ENCODE measurements at regions not wholly inside any gene's neighbourhood (a gene's known extent, or its start where the extent isn't known, plus 50 kb on each side); places are given as distances from the start of the nearest gene placed in this dataset.

GRCh38 chr19:46952874-46953273 is 66.8 kb upstream of the NPAS1 start:
- no peak overlapping the region for H3K4me3 Mint-ChIP-seq
- no peaks in the 10 kb centered on the region for H3K27me3 Mint-ChIP-seq
- peaks cover 0 to 1% of the 10 kb centered on the region in 2 donors for H3K9me3 Mint-ChIP-seq
- no peak for ATAC-seq (replicated peaks)
- H3K27ac Mint-ChIP-seq, result no peak overlapping the region
- H3K4me1 Mint-ChIP-seq, result peaks cover 30 to 45% of the 10 kb centered on the region in 2 donors
- DNase-seq, result no peak
- peaks cover 16 to 30% of the 10 kb centered on the region in 2 donors for H3K36me3 Mint-ChIP-seq

- H3K27me3 Mint-ChIP-seq, result no peaks in the 10 kb centered on the region
- no peak for ATAC-seq (replicated peaks)
- no peak for DNase-seq
- H3K36me3 Mint-ChIP-seq, result peaks cover 14 to 28% of the 10 kb centered on the region in 2 donors
- H3K9me3 Mint-ChIP-seq, result peaks cover 0 to 1% of the 10 kb centered on the region in 2 donors
- peaks cover 34 to 51% of the 10 kb centered on the region in 2 donors for H3K4me1 Mint-ChIP-seq
- no peak overlapping the region for H3K4me3 Mint-ChIP-seq
- no peak overlapping the region for H3K27ac Mint-ChIP-seq
Observed at GRCh38 chr19:46953955-46954501, 65.6 kb upstream of the NPAS1 start.

GRCh38 chr19:46954502-46954992 is 65.1 kb upstream of the NPAS1 start:
- no peak for DNase-seq
- peaks cover 0 to 1% of the 10 kb centered on the region in 2 donors for H3K9me3 Mint-ChIP-seq
- peak overlapping the region; percentile 60 to 72 for H3K4me3 Mint-ChIP-seq
- H3K4me1 Mint-ChIP-seq, result peaks cover 34 to 50% of the 10 kb centered on the region in 2 donors
- H3K27ac Mint-ChIP-seq, result peak overlapping the region; percentile 90
- H3K36me3 Mint-ChIP-seq, result peaks cover 14 to 28% of the 10 kb centered on the region in 2 donors
- H3K27me3 Mint-ChIP-seq, result no peaks in the 10 kb centered on the region
- ATAC-seq (replicated peaks), result peak; percentile 46 to 60

- ATAC-seq (replicated peaks), result peak; percentile 76
- no peaks in the 10 kb centered on the region for H3K27me3 Mint-ChIP-seq
- peaks cover 16 to 27% of the 10 kb centered on the region in 2 donors for H3K36me3 Mint-ChIP-seq
- peaks cover 32 to 44% of the 10 kb centered on the region in 2 donors for H3K4me1 Mint-ChIP-seq
- H3K9me3 Mint-ChIP-seq, result peaks cover 0 to 1% of the 10 kb centered on the region in 2 donors
- H3K27ac Mint-ChIP-seq, result peak overlapping the region; percentile 90
- DNase-seq, result no peak
- H3K4me3 Mint-ChIP-seq, result peak overlapping the region; percentile 60 to 72
Observed at GRCh38 chr19:46954993-46955812, 64.4 kb upstream of the NPAS1 start.

GRCh38 chr19:46955813-46956371 is 63.7 kb upstream of the NPAS1 start:
- Mint-ChIP-seq H3K4me1 (peaks cover 26 to 37% of the 10 kb centered on the region in 2 donors), H3K27ac (no peak overlapping the region), H3K9me3 (peaks cover 0 to 1% of the 10 kb centered on the region in 2 donors), H3K27me3 (no peaks in the 10 kb centered on the region), H3K36me3 (peaks cover 16 to 27% of the 10 kb centered on the region in 2 donors), H3K4me3 (no peak overlapping the region)
- ATAC-seq (replicated peaks), result no peak
- DNase-seq, result no peak

GRCh38 chr19:46958532-46958931 is 61.1 kb upstream of the NPAS1 start:
- no peak for DNase-seq
- Mint-ChIP-seq H3K9me3 (peaks cover 0 to 1% of the 10 kb centered on the region in 2 donors), H3K4me3 (no peak overlapping the region), H3K36me3 (peaks cover 7 to 23% of the 10 kb centered on the region in 2 donors), H3K27ac (no peak overlapping the region), H3K27me3 (no peaks in the 10 kb centered on the region), H3K4me1 (peaks cover 24 to 36% of the 10 kb centered on the region in 2 donors)
- ATAC-seq (replicated peaks), result peak in 1 of 2 donors; percentile 23

- ATAC-seq (replicated peaks), result no peak
- Mint-ChIP-seq H3K4me3 (no peak overlapping the region), H3K36me3 (peaks cover 6 to 20% of the 10 kb centered on the region in 2 donors), H3K9me3 (no peaks in the 10 kb centered on the region), H3K27me3 (no peaks in the 10 kb centered on the region), H3K27ac (peak overlapping the region; percentile 42), H3K4me1 (peaks cover 13 to 22% of the 10 kb centered on the region in 2 donors)
- DNase-seq, result no peak
Observed at GRCh38 chr19:46959894-46960556, 59.6 kb upstream of the NPAS1 start.

- Mint-ChIP-seq H3K27me3 (no peaks in the 10 kb centered on the region), H3K36me3 (peaks cover 16 to 33% of the 10 kb centered on the region in 2 donors), H3K4me3 (no peak overlapping the region), H3K4me1 (peaks cover 8 to 11% of the 10 kb centered on the region in 2 donors), H3K9me3 (no peaks in the 10 kb centered on the region), H3K27ac (no peak overlapping the region)
- ATAC-seq (replicated peaks) (no peak), DNase-seq (no peak)
Observed at GRCh38 chr19:46962030-46962570, 57.5 kb upstream of the NPAS1 start.

- Mint-ChIP-seq H3K27ac (no peak overlapping the region), H3K27me3 (no peaks in the 10 kb centered on the region), H3K4me1 (peaks cover 11% of the 10 kb centered on the region in 2 donors), H3K9me3 (no peaks in the 10 kb centered on the region), H3K36me3 (peaks cover 20 to 39% of the 10 kb centered on the region in 2 donors), H3K4me3 (no peak overlapping the region)
- ATAC-seq (replicated peaks) (no peak), DNase-seq (no peak)
Observed at GRCh38 chr19:46963093-46963734, 56.4 kb upstream of the NPAS1 start.

GRCh38 chr19:46967578-46968032 is 52.0 kb upstream of the NPAS1 start:
- Mint-ChIP-seq H3K4me1 (peaks cover 5 to 6% of the 10 kb centered on the region in 2 donors), H3K27me3 (no peaks in the 10 kb centered on the region), H3K9me3 (no peaks in the 10 kb centered on the region), H3K27ac (no peak overlapping the region), H3K4me3 (no peak overlapping the region), H3K36me3 (peaks cover 25 to 51% of the 10 kb centered on the region in 2 donors)
- ATAC-seq (replicated peaks) (no peak), DNase-seq (no peak)
